T-cell (primary cell): ENCODE measurements at regions not wholly inside any gene's neighbourhood (a gene's known extent, or its start where the extent isn't known, plus 50 kb on each side); places are given as distances from the start of the nearest gene placed in this dataset.

Experiments used
- ATAC-seq, 4 experiments: fragments of 200-7000 bp in 3 of 4; fragments of 150-1000 bp in 1 of 4; cut with Tn5 transposase; replicated peaks in 1 of 4; 1 replicate in 3 of 4; 2 replicates in 1 of 4; pipeline ENCODE4 v1.10.0; 2021; ENCODE audit warnings: moderate library complexity in 3 of 4, mild to moderate bottlenecking in 2 of 4, moderate number of reproducible peaks in 1 of 4
- CTCF ChIA-PET, 2 donors: fragments of 300-600 bp; sonication (Branson Sonifier 250); formaldehyde crosslinking; loops; one replicate each; lab custom pipeline; 2022; ENCODE audit warnings: antibody characterized with exemption in 2 of 2; lab: Charles Lee
- POLR2A ChIA-PET, 2 donors: fragments of 300-600 bp; sonication (Branson Sonifier 250); formaldehyde crosslinking; loops; one replicate each; lab custom pipeline; 2022; ENCODE audit warnings: antibody characterized with exemption in 2 of 2; lab: Charles Lee
- DNase-seq, 35 experiments: peaks; one replicate each; pipeline versions ENCODE4 v3.0.0 to v3.0.0-alpha.2; 2013 to 2023
- H3K27ac ChIP-seq: one replicate; pipeline ENCODE4 v1.5.1; 2013; ENCODE audit warnings: low read length
- H3K27me3 ChIP-seq, 2 experiments: replicated peaks in 1 of 2; 1 replicate in 1 of 2; 2 replicates in 1 of 2; pipeline versions ENCODE4 v1.6.1 to v1.7.0; 2013; ENCODE audit warnings: low read length in 1 of 2, mixed read lengths in 1 of 2; ENCODE audit not compliant: control insufficient read depth in 2 of 2, insufficient read depth in 2 of 2; ENCODE audit errors: extremely low read depth in 1 of 2
- H3K36me3 ChIP-seq, 2 donors: 1 replicate in 1 of 2; 2 replicates in 1 of 2; pipeline versions ENCODE4 v1.6.1 to v1.7.0; 2013; ENCODE audit warnings: low read length in 1 of 2; ENCODE audit not compliant: control insufficient read depth in 2 of 2, insufficient read depth in 1 of 2; ENCODE audit errors: extremely low read depth in 1 of 2
- H3K4me1 ChIP-seq, 2 experiments: 1 replicate in 1 of 2; 2 replicates in 1 of 2; pipeline versions ENCODE4 v1.6.1 to v1.7.0; 2013; ENCODE audit warnings: low read length in 2 of 2, mixed read lengths in 1 of 2; ENCODE audit not compliant: insufficient read depth in 2 of 2, control insufficient read depth in 1 of 2; ENCODE audit errors: extremely low read depth in 1 of 2
- H3K4me3 ChIP-seq, 2 donors: 1 replicate in 1 of 2; 2 replicates in 1 of 2; pipeline versions ENCODE4 v1.5.1 to v1.7.0; 2013; ENCODE audit warnings: mild to moderate bottlenecking in 2 of 2, low read length in 1 of 2, moderate library complexity in 1 of 2; ENCODE audit not compliant: control insufficient read depth in 1 of 2; ENCODE audit errors: extremely low read depth in 1 of 2
- H3K9me3 ChIP-seq: 2 replicates; pipeline ENCODE4 v1.7.0; 2013
- H3K27ac Mint-ChIP-seq, 2 donors: one replicate each; pipeline ENCODE4 v1.8.0; 2020 to 2021; ENCODE audit warnings: mild to moderate bottlenecking in 2 of 2, mixed read lengths in 2 of 2
- H3K27me3 Mint-ChIP-seq, 2 donors: one replicate each; pipeline ENCODE4 v1.8.0; 2021 to 2022; ENCODE audit warnings: mixed read lengths in 2 of 2
- H3K36me3 Mint-ChIP-seq: one replicate; pipeline ENCODE4 v1.8.0; 2021; ENCODE audit warnings: mixed read lengths
- H3K4me1 Mint-ChIP-seq, 3 donors: one replicate each; pipeline ENCODE4 v1.8.0; 2020 to 2022; ENCODE audit warnings: mixed read lengths in 3 of 3, mild to moderate bottlenecking in 1 of 3
- H3K4me3 Mint-ChIP-seq, 3 donors: one replicate each; pipeline ENCODE4 v1.8.0; 2020 to 2022; ENCODE audit warnings: mild to moderate bottlenecking in 3 of 3, mixed read lengths in 3 of 3, moderate library complexity in 3 of 3
- H3K9me3 Mint-ChIP-seq, 3 donors: one replicate each; pipeline ENCODE4 v1.8.0; 2020 to 2022; ENCODE audit warnings: mixed read lengths in 3 of 3
- WGBS: methylation state at CpG from one replicate; pipeline ENCODE4 v1.1.5; 2013; ENCODE audit warnings: missing lambda C conversion rate; ENCODE audit not compliant: insufficient coverage; 5-methylcytosine and 5-hydroxymethylcytosine counted together

DNA sequence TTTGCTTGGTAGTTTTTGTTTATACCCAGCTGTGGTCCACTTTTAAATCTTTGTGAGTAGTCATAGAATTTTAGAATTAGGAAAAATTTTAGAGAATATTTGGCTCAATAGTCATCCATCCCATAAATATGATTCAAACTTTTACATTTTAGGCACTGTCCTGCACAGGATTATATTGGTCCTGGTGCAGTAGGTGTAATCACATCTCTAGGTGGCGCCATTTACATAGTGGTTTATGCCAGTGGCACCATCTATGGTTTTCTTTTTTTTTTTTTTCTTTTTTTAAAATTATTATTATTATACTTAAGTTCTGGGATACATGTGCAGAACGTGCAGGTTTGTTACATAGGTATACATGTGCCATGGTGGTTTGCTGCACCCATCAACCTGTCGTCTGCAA, 260.7 kb upstream of the KCNN2 start:
- Mint-ChIP-seq H3K4me1 (no peaks in the 10 kb centered on the region), H3K4me3 (no peak overlapping the region), H3K36me3 (no peaks in the 10 kb centered on the region), H3K9me3 (peaks cover 0 to 9% (median 0%) of the 10 kb centered on the region in 3 donors), H3K27me3 (no peaks in the 10 kb centered on the region), H3K27ac (no peak overlapping the region)
- Histone ChIP-seq H3K36me3 (no peaks in the 10 kb centered on the region), H3K27ac (no peak overlapping the region), H3K4me3 (no peak overlapping the region), H3K27me3 (no peaks in the 10 kb centered on the region), H3K9me3 (no peaks in the 10 kb centered on the region), H3K4me1 (no peaks in the 10 kb centered on the region)
- ChIA-PET CTCF (no interaction called here), POLR2A (interaction anchor here in 1 of 2 donors (0.6 kb wide), 1 partner anchor 9 kb away, joined by 8 read pairs; no protein-coding TSS in a partner anchor)
- ATAC-seq (no peak), DNase-seq (no peak)
- WGBS: no CpG with 5 or more reads among the region's 3 CpGs

GRCh38 chr5:114113604-114114003, 248.3 kb upstream of the KCNN2 start:
- no peaks in the 10 kb centered on the region for H3K4me1 Mint-ChIP-seq
- H3K9me3 Mint-ChIP-seq: peaks cover 0 to 6% (median 4%) of the 10 kb centered on the region in 3 donors
- H3K27ac Mint-ChIP-seq: no peak overlapping the region
- Histone ChIP-seq H3K4me1 (no peaks in the 10 kb centered on the region), H3K27me3 (no peaks in the 10 kb centered on the region), H3K27ac (no peak overlapping the region), H3K9me3 (no peaks in the 10 kb centered on the region), H3K4me3 (no peak overlapping the region), H3K36me3 (no peaks in the 10 kb centered on the region)
- H3K27me3 Mint-ChIP-seq: no peaks in the 10 kb centered on the region
- no peak for DNase-seq
- no peak for ATAC-seq
- CTCF ChIA-PET: no interaction called here
- H3K4me3 Mint-ChIP-seq: no peak overlapping the region
- POLR2A ChIA-PET: no interaction called here
- no peaks in the 10 kb centered on the region for H3K36me3 Mint-ChIP-seq
- WGBS: 100% methylated on average over 1 of the region's 1 CpG

- WGBS: 79% methylated on average over 3 of the region's 4 CpGs
- Mint-ChIP-seq H3K9me3 (peaks cover 0 to 9% (median 0%) of the 10 kb centered on the region in 3 donors), H3K36me3 (no peaks in the 10 kb centered on the region), H3K27ac (no peak overlapping the region), H3K4me3 (no peak overlapping the region), H3K27me3 (no peaks in the 10 kb centered on the region), H3K4me1 (no peaks in the 10 kb centered on the region)
- no peaks in the 10 kb centered on the region for H3K27me3 ChIP-seq
- DNase-seq: no peak
- no peaks in the 10 kb centered on the region for H3K4me1 ChIP-seq
- no peaks in the 10 kb centered on the region for H3K36me3 ChIP-seq
- ATAC-seq: no peak
- no peaks in the 10 kb centered on the region for H3K9me3 ChIP-seq
- CTCF ChIA-PET: no interaction called here
- no peak overlapping the region for H3K4me3 ChIP-seq
- no peak overlapping the region for H3K27ac ChIP-seq
- POLR2A ChIA-PET: no interaction called here
Measured at GRCh38 chr5:114116981-114117380, 244.9 kb upstream of the KCNN2 start.

- H3K9me3 ChIP-seq: no peaks in the 10 kb centered on the region
- no peak for ATAC-seq
- H3K36me3 ChIP-seq: no peaks in the 10 kb centered on the region
- H3K4me1 ChIP-seq: no peaks in the 10 kb centered on the region
- H3K27ac Mint-ChIP-seq: no peak overlapping the region
- no peaks in the 10 kb centered on the region for H3K27me3 ChIP-seq
- no peaks in the 10 kb centered on the region for H3K27me3 Mint-ChIP-seq
- CTCF ChIA-PET: no interaction called here
- no peaks in the 10 kb centered on the region for H3K36me3 Mint-ChIP-seq
- no peak overlapping the region for H3K27ac ChIP-seq
- whole genome bisulfite sequencing: no CpG with 5 or more reads among the region's 1 CpG
- H3K4me3 ChIP-seq: no peak overlapping the region
- H3K4me3 Mint-ChIP-seq: no peak overlapping the region
- H3K9me3 Mint-ChIP-seq: peaks cover 0 to 9% (median 0%) of the 10 kb centered on the region in 3 donors
- H3K4me1 Mint-ChIP-seq: no peaks in the 10 kb centered on the region
- no peak for DNase-seq
- POLR2A ChIA-PET: no interaction called here
Measured at GRCh38 chr5:114118511-114118910, 243.4 kb upstream of the KCNN2 start.

- H3K9me3 Mint-ChIP-seq: peaks cover 0 to 13% (median 0%) of the 10 kb centered on the region in 3 donors
- H3K4me1 Mint-ChIP-seq: no peaks in the 10 kb centered on the region
- ChIA-PET CTCF (no interaction called here), POLR2A (no interaction called here)
- no peaks in the 10 kb centered on the region for H3K27me3 ChIP-seq
- ATAC-seq: no peak
- H3K4me3 Mint-ChIP-seq: no peak overlapping the region
- no peaks in the 10 kb centered on the region for H3K27me3 Mint-ChIP-seq
- no peaks in the 10 kb centered on the region for H3K9me3 ChIP-seq
- WGBS: 33% methylated on average over 2 of the region's 4 CpGs
- DNase-seq: no peak
- H3K27ac ChIP-seq: no peak overlapping the region
- no peaks in the 10 kb centered on the region for H3K4me1 ChIP-seq
- no peaks in the 10 kb centered on the region for H3K36me3 Mint-ChIP-seq
- no peak overlapping the region for H3K4me3 ChIP-seq
- no peaks in the 10 kb centered on the region for H3K36me3 ChIP-seq
- H3K27ac Mint-ChIP-seq: no peak overlapping the region
Measured at GRCh38 chr5:114120166-114120565, 241.7 kb upstream of the KCNN2 start.

DNA sequence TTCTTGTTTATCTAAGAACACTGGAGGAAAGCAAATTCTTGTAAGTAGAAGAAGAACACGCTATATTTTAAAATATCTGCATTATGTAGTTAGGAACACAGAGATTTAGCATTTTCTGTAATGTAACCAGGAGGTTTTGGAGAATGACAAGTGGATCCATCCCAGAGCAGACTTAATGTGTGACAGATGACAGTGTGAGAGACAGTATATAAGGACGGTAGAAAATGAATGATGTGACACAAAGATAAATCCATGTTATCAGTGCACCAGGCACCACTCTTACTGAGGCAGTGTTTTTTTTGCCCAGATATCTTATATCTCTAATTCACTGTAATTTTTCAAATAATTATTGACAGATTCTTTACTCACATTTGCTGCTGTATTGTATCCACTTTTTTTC, 239.0 kb upstream of the KCNN2 start:
- no peaks in the 10 kb centered on the region for H3K4me1 ChIP-seq
- Mint-ChIP-seq H3K36me3 (no peaks in the 10 kb centered on the region), H3K4me1 (no peaks in the 10 kb centered on the region), H3K4me3 (no peak overlapping the region), H3K9me3 (peaks cover 3 to 13% (median 4%) of the 10 kb centered on the region in 3 donors), H3K27me3 (no peaks in the 10 kb centered on the region), H3K27ac (no peak overlapping the region)
- CTCF ChIA-PET: no interaction called here
- H3K9me3 ChIP-seq: no peaks in the 10 kb centered on the region
- H3K27me3 ChIP-seq: no peaks in the 10 kb centered on the region
- H3K27ac ChIP-seq: no peak overlapping the region
- ATAC-seq (no peak), DNase-seq (no peak)
- 100% methylated on average over 1 of the region's 2 CpGs for WGBS
- no peak overlapping the region for H3K4me3 ChIP-seq
- POLR2A ChIA-PET: no interaction called here
- no peaks in the 10 kb centered on the region for H3K36me3 ChIP-seq

- H3K4me1 Mint-ChIP-seq: no peaks in the 10 kb centered on the region
- no peaks in the 10 kb centered on the region for H3K9me3 ChIP-seq
- CTCF ChIA-PET: no interaction called here
- H3K36me3 Mint-ChIP-seq: no peaks in the 10 kb centered on the region
- no peaks in the 10 kb centered on the region for H3K27me3 ChIP-seq
- no peak overlapping the region for H3K27ac ChIP-seq
- POLR2A ChIA-PET: no interaction called here
- H3K4me1 ChIP-seq: no peaks in the 10 kb centered on the region
- no peak overlapping the region for H3K4me3 ChIP-seq
- DNase-seq (no peak), ATAC-seq (no peak)
- H3K4me3 Mint-ChIP-seq: no peak overlapping the region
- peaks cover 4 to 13% (median 7%) of the 10 kb centered on the region in 3 donors for H3K9me3 Mint-ChIP-seq
- no peaks in the 10 kb centered on the region for H3K36me3 ChIP-seq
- no peak overlapping the region for H3K27ac Mint-ChIP-seq
- 100% methylated on average over 2 of the region's 2 CpGs for WGBS
- H3K27me3 Mint-ChIP-seq: no peaks in the 10 kb centered on the region
Measured at GRCh38 chr5:114123654-114124053, 238.2 kb upstream of the KCNN2 start.
